GM12865 (cell line): ENCODE measurements at regions not wholly inside any gene's neighbourhood (a gene's known extent, or its start where the extent isn't known, plus 50 kb on each side); places are given as distances from the start of the nearest gene placed in this dataset.

ENCODE experiments used
- DNase-seq: peaks from one replicate; pipeline ENCODE4 v3.0.0; 2010; ENCODE audit warnings: low read depth
- H3K4me3 ChIP-seq: 2 replicates; pipeline ENCODE4 v1.5.1; 2011; ENCODE audit warnings: mild to moderate bottlenecking, low read depth, low read length, control low read depth
- CTCF ChIP-seq: IDR thresholded peaks from 2 replicates; pipeline ENCODE4 v1.5.1; 2011; ENCODE audit warnings: low read length, control low read depth, low read depth, inconsistent platforms; ENCODE audit not compliant: insufficient read depth; ENCODE audit errors: missing control alignments

- DNase-seq: peak; percentile 3
- no peak overlapping the region for H3K4me3 ChIP-seq
- TF ChIP-seq CTCF: peak; percentile 18
Measured at GRCh38 chr17:45719335-45720071, 64.6 kb upstream of the CRHR1 start.

GRCh38 chr17:45720386-45720785, 63.7 kb upstream of the CRHR1 start:
- DNase-seq: no peak
- no peak for TF ChIP-seq CTCF
- no peak overlapping the region for H3K4me3 ChIP-seq

- TF ChIP-seq CTCF: no peak
- H3K4me3 ChIP-seq: no peak overlapping the region
- DNase-seq: no peak
Measured at GRCh38 chr17:45722161-45722560, 62.0 kb upstream of the CRHR1 start.

GRCh38 chr17:45729294-45729907, 54.7 kb upstream of the CRHR1 start:
- no peak overlapping the region for H3K4me3 ChIP-seq
- TF ChIP-seq CTCF: no peak
- no peak for DNase-seq

GRCh38 chr17:45730192-45730591, 53.9 kb upstream of the CRHR1 start:
- H3K4me3 ChIP-seq: no peak overlapping the region
- no peak for DNase-seq
- TF ChIP-seq CTCF: no peak

GRCh38 chr17:45731459-45731858, 52.7 kb upstream of the CRHR1 start:
- no peak for TF ChIP-seq CTCF
- DNase-seq: no peak
- no peak overlapping the region for H3K4me3 ChIP-seq
